IMR-90 (cell line): ENCODE measurements at regions not wholly inside any gene's neighbourhood (a gene's known extent, or its start where the extent isn't known, plus 50 kb on each side); places are given as distances from the start of the nearest gene placed in this dataset.

Experiments
- ATAC-seq: fragments of 200-7000 bp; cut with Tn5 transposase; 2 replicates; pipeline ENCODE4 v1.9.1; 2020; ENCODE audit warnings: low read depth, mild to moderate bottlenecking, moderate library complexity
- BruUV-seq: library from RNA; stranded (reverse); fragments of 400-500 nt; replicated peaks from 2 replicates; lab custom pipeline; 2021; lab: Mats Ljungman, UMichigan
- CTCF ChIA-PET: fragments of 300-600 bp; formaldehyde crosslinking; extraction: SDS; loops from one replicate; lab custom pipeline; 2021; ENCODE audit warnings: antibody characterized with exemption; lab: Yijun Ruan, JAX
- POLR2A ChIA-PET: fragments of 300-600 bp; sonication (Branson Sonifier 250); formaldehyde crosslinking; loops from one replicate; lab custom pipeline; 2022; ENCODE audit warnings: antibody characterized with exemption; ENCODE audit not compliant: unreplicated experiment; lab: Charles Lee
- DNase-seq: peaks from one replicate; pipeline ENCODE4 v3.0.0; 2013
- H2AFZ ChIP-seq: replicated peaks from 2 replicates; pipeline ENCODE3; 2013; ENCODE audit warnings: low read length, mild to moderate bottlenecking; ENCODE audit not compliant: poor library complexity
- H2AK5ac ChIP-seq: 2 replicates; pipeline ENCODE4 v1.6.1; 2013; ENCODE audit warnings: low read depth, low read length, inconsistent platforms
- H2AK9ac ChIP-seq: replicated peaks from 2 replicates; pipeline ENCODE3; 2013; ENCODE audit warnings: mild to moderate bottlenecking, low read depth, low read length, moderate library complexity; ENCODE audit not compliant: poor library complexity
- H2BK120ac ChIP-seq: 2 replicates; pipeline ENCODE4 v1.6.1; 2013; ENCODE audit warnings: low read depth, low read length, inconsistent platforms
- H2BK15ac ChIP-seq: 3 replicates; pipeline ENCODE4 v1.6.1; 2013; ENCODE audit warnings: low read depth, low read length, inconsistent platforms
- H2BK20ac ChIP-seq: 2 replicates; pipeline ENCODE4 v1.6.1; 2013; ENCODE audit warnings: low read depth, mild to moderate bottlenecking, inconsistent platforms, low read length, moderate library complexity
- H2BK5ac ChIP-seq: 2 replicates; pipeline ENCODE4 v1.6.1; 2013; ENCODE audit warnings: mild to moderate bottlenecking, low read depth, low read length, inconsistent platforms; ENCODE audit not compliant: poor library complexity, severe bottlenecking
- H3K14ac ChIP-seq: replicated peaks from 2 replicates; pipeline ENCODE4 v1.6.1; 2013; ENCODE audit warnings: low read depth, low read length, inconsistent platforms
- H3K18ac ChIP-seq: 2 replicates; pipeline ENCODE4 v1.6.1; 2013; ENCODE audit warnings: low read depth, low read length, control low read depth
- H3K23ac ChIP-seq: 2 replicates; pipeline ENCODE4 v1.6.1; 2013; ENCODE audit warnings: low read depth, low read length, inconsistent platforms
- H3K27ac ChIP-seq: 2 replicates; pipeline ENCODE4 v1.5.1; 2013; ENCODE audit warnings: mild to moderate bottlenecking, control low read depth, low read length; ENCODE audit not compliant: insufficient read depth
- H3K27me3 ChIP-seq: 2 replicates; pipeline ENCODE4 v1.6.1; 2013; ENCODE audit warnings: low read length; ENCODE audit not compliant: control insufficient read depth, insufficient read depth
- H3K36me3 ChIP-seq: 2 replicates; pipeline ENCODE4 v1.6.1; 2013; ENCODE audit warnings: low read length, mixed read lengths; ENCODE audit not compliant: control insufficient read depth, insufficient read depth
- H3K4ac ChIP-seq: 2 replicates; pipeline ENCODE4 v1.6.1; 2013; ENCODE audit warnings: low read depth, low read length, inconsistent platforms
- H3K4me1 ChIP-seq: 2 replicates; pipeline ENCODE4 v1.6.1; 2013; ENCODE audit warnings: low read length, mixed read lengths; ENCODE audit not compliant: control insufficient read depth, insufficient read depth
- H3K4me2 ChIP-seq: 2 replicates; pipeline ENCODE4 v1.6.1; 2013; ENCODE audit warnings: low read depth, mild to moderate bottlenecking, control low read depth, low read length, moderate library complexity
- H3K4me3 ChIP-seq: 2 replicates; pipeline ENCODE4 v1.5.1; 2013; ENCODE audit warnings: low read depth, mild to moderate bottlenecking, control low read depth, low read length, moderate library complexity; ENCODE audit not compliant: insufficient read depth
- H3K56ac ChIP-seq: 2 replicates; pipeline ENCODE4 v1.6.1; 2013; ENCODE audit warnings: low read length, inconsistent platforms; ENCODE audit not compliant: insufficient read depth; ENCODE audit errors: extremely low read depth
- H3K79me1 ChIP-seq, 2 experiments: 2 replicates each; pipeline ENCODE4 v1.6.1; 2013; ENCODE audit warnings: low read length in 2 of 2, inconsistent platforms in 1 of 2, low read depth in 1 of 2
- H3K9ac ChIP-seq: 2 replicates; pipeline ENCODE4 v1.6.1; 2013; ENCODE audit warnings: low read depth, low read length, control low read depth
- H3K9me1 ChIP-seq: 2 replicates; pipeline ENCODE4 v1.6.1; 2013; ENCODE audit warnings: low read length, inconsistent platforms; ENCODE audit not compliant: insufficient read depth
- H3K9me3 ChIP-seq: 2 replicates; pipeline ENCODE4 v1.6.1; 2013; ENCODE audit warnings: low read length; ENCODE audit not compliant: control insufficient read depth, insufficient read depth
- H4K20me1 ChIP-seq: 2 replicates; pipeline ENCODE4 v1.6.1; 2013; ENCODE audit warnings: low read length, inconsistent platforms; ENCODE audit not compliant: insufficient read depth
- H4K5ac ChIP-seq: 2 replicates; pipeline ENCODE4 v1.6.1; 2013; ENCODE audit warnings: mild to moderate bottlenecking, low read depth, low read length, control low read depth
- H4K8ac ChIP-seq, 2 experiments: 2 replicates each; pipeline ENCODE4 v1.6.1; 2013; ENCODE audit warnings: low read depth in 2 of 2, low read length in 2 of 2, control low read depth in 1 of 2, inconsistent platforms in 1 of 2
- H4K91ac ChIP-seq: 2 replicates; pipeline ENCODE4 v1.6.1; 2013; ENCODE audit warnings: low read depth, low read length, inconsistent platforms; ENCODE audit not compliant: insufficient read depth
- CEBPB ChIP-seq: IDR thresholded peaks from 2 replicates; pipeline ENCODE4 v1.6.1; 2012; ENCODE audit warnings: low read depth, low read length, improper control_type of control experiment
- CHD1 ChIP-seq: IDR thresholded peaks from 2 replicates; pipeline ENCODE4 v1.6.1; 2012; ENCODE audit warnings: low read depth, low read length, improper control_type of control experiment
- ELK1 ChIP-seq: fragments of 150-350 bp; IDR thresholded peaks from 2 replicates; pipeline ENCODE4 v1.6.1; 2016; ENCODE audit warnings: low read depth, mild to moderate bottlenecking, low read length, moderate library complexity, borderline replicate concordance
- FOS ChIP-seq: fragments of 150-350 bp; IDR thresholded peaks from 2 replicates; pipeline ENCODE4 v1.6.1; 2016; ENCODE audit warnings: low read depth, low read length
- MAFK ChIP-seq: IDR thresholded peaks from 2 replicates; pipeline ENCODE4 v1.6.1; 2012; ENCODE audit warnings: low read depth, low read length, improper control_type of control experiment
- MXI1 ChIP-seq: IDR thresholded peaks from 2 replicates; pipeline ENCODE4 v1.6.1; 2012; ENCODE audit warnings: low read depth, mild to moderate bottlenecking, low read length, moderate library complexity, borderline replicate concordance
- POLR2A ChIP-seq: IDR thresholded peaks from 2 replicates; pipeline ENCODE4 v1.6.1; 2012; ENCODE audit warnings: mild to moderate bottlenecking, low read depth, low read length
- RAD21 ChIP-seq: IDR thresholded peaks from 2 replicates; pipeline ENCODE4 v1.6.1; 2012; ENCODE audit warnings: low read length, improper control_type of control experiment
- RFX5 ChIP-seq: IDR thresholded peaks from 2 replicates; pipeline ENCODE4 v1.8.0; 2012; ENCODE audit warnings: low read depth, mild to moderate bottlenecking, low read length, moderate library complexity
- dilution Hi-C: fragments of 300-500 bp; cut with HindIII; formaldehyde crosslinking; loops from one replicate; pipeline ENCODE4 v1.14.3; 2018; ENCODE audit warnings: low sequenced_read_pairs; ENCODE audit not compliant: unreplicated experiment
- in situ Hi-C: fragments of 300-500 bp; cut with MboI; formaldehyde crosslinking; loops from 3 replicates; pipeline ENCODE4 v1.14.3; 2019; ENCODE audit warnings: low sequenced_read_pairs, inconsistent platforms, mixed read lengths
- intact Hi-C: fragments of 100-400 bp; cut with micrococcal nuclease; formaldehyde crosslinking; loops from 2 replicates; pipeline ENCODE4 v1.10.0; 2022
- TF ChIP-seq, protein P1 (sequence below): fragments of 150-350 bp; IDR thresholded peaks from 2 replicates; pipeline ENCODE4 v1.6.1; 2017; ENCODE audit warnings: mild to moderate bottlenecking, antibody characterized with exemption, low read length, low read depth

DNA sequence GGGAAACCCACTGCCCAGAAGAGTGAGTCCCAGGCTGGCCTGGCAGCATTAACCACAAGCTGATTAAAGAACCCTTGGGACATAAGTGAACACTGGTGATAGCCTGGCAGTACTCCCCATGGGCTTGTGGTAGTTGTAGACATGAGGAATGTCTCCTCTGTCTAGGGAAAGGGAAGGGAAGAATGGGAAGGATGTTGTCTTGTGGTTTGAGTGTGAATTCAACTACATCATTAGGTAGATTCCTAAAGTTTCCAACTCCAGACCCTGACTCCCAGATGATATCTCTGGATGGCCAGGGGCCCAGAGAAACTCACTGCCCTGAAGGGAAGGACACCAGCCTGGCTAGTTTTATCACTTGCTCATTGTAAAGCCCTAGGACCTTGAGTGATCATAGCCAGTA lies 1012.4 kb upstream of the COX7C start:
- no peak for TF ChIP-seq MAFK
- TF ChIP-seq ELK1: no peak
- TF ChIP-seq RAD21: no peak
- TF ChIP-seq RFX5: no peak
- TF ChIP-seq, protein P1, sequence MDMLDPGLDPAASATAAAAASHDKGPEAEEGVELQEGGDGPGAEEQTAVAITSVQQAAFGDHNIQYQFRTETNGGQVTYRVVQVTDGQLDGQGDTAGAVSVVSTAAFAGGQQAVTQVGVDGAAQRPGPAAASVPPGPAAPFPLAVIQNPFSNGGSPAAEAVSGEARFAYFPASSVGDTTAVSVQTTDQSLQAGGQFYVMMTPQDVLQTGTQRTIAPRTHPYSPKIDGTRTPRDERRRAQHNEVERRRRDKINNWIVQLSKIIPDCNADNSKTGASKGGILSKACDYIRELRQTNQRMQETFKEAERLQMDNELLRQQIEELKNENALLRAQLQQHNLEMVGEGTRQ: no peak
- no peak for TF ChIP-seq CHD1
- no peak for TF ChIP-seq POLR2A
- no peak for TF ChIP-seq FOS
- no peak for TF ChIP-seq CEBPB
- TF ChIP-seq MXI1: no peak
- no peak overlapping the region for H3K4me2 ChIP-seq
- no peaks in the 10 kb centered on the region for H3K27me3 ChIP-seq
- H2AK9ac ChIP-seq: no peak overlapping the region
- no peak overlapping the region for H3K9ac ChIP-seq
- H3K4me1 ChIP-seq: no peaks in the 10 kb centered on the region
- in situ Hi-C loops (no loop called here), dilution Hi-C loops (no loop called here), intact Hi-C loops (no loop called here)
- H4K91ac ChIP-seq: no peak overlapping the region
- no peak overlapping the region for H2BK15ac ChIP-seq
- no peaks in the 10 kb centered on the region for H3K36me3 ChIP-seq
- H2AK5ac ChIP-seq: no peak overlapping the region
- no peak overlapping the region for H2BK5ac ChIP-seq
- no peak overlapping the region for H3K4ac ChIP-seq
- H3K18ac ChIP-seq: no peak overlapping the region
- no peak overlapping the region for H4K5ac ChIP-seq
- BruUV-seq: no TSS peak
- peaks cover 11% of the 10 kb centered on the region for H3K9me3 ChIP-seq
- H3K23ac ChIP-seq: no peak overlapping the region
- CTCF ChIA-PET: no interaction called here
- ATAC-seq (no peak), DNase-seq (no peak)
- H2AFZ ChIP-seq: no peak overlapping the region
- H3K27ac ChIP-seq: no peak overlapping the region
- H2BK20ac ChIP-seq: no peak overlapping the region
- H3K9me1 ChIP-seq: no peaks in the 10 kb centered on the region
- H3K79me1 ChIP-seq: no peaks in the 10 kb centered on the region
- no peak overlapping the region for H3K14ac ChIP-seq
- H2BK120ac ChIP-seq: no peak overlapping the region
- H4K8ac ChIP-seq: no peak overlapping the region
- H3K56ac ChIP-seq: no peak overlapping the region
- no peak overlapping the region for H3K4me3 ChIP-seq
- POLR2A ChIA-PET: no interaction called here
- H4K20me1 ChIP-seq: no peaks in the 10 kb centered on the region
